NT2/D1 (cell line): ENCODE measurements at regions not wholly inside any gene's neighbourhood (a gene's known extent, or its start where the extent isn't known, plus 50 kb on each side); places are given as distances from the start of the nearest gene placed in this dataset.

Experiments used
- SUZ12 ChIP-seq: IDR thresholded peaks from 2 replicates; pipeline ENCODE4 v1.6.1; 2011; ENCODE audit not compliant: insufficient read length, insufficient read depth; ENCODE audit errors: extremely low read depth
- YY1 ChIP-seq: IDR thresholded peaks from 2 replicates; pipeline ENCODE4 v1.6.1; 2011; ENCODE audit not compliant: insufficient read length, insufficient read depth
- ZNF274 ChIP-seq: IDR thresholded peaks from 2 replicates; pipeline ENCODE4 v1.6.1; 2011; ENCODE audit warnings: mild to moderate bottlenecking, low read depth, low read length

DNA sequence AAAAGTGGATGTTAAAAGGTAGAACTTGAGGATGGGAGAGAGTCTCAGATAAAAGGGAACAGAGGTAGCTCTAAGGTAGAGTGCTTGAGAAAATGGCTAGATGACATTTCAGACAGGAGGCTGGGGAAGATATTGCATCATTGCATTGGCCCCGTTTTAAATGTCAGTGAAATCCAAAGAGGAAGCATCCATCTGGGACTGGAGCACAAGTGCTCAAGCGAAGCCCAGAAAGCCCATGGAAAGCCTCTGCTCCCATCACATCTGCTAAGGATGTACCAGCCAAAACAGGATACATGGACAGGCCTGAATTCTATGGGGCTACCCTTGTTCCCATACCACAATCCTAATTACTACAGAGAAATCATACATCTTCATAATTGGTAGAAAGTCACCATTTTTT, 581.5 kb upstream of the TMEM132C start:
- TF ChIP-seq YY1 (no peak), ZNF274 (no peak), SUZ12 (no peak)
